Smooth muscle cell (in vitro differentiated cells): ENCODE measurements at regions not wholly inside any gene's neighbourhood (a gene's known extent, or its start where the extent isn't known, plus 50 kb on each side); places are given as distances from the start of the nearest gene placed in this dataset.

Experiments
- DNase-seq: peaks from one replicate; lab custom pipeline; 2025; ENCODE audit not compliant: unreplicated experiment; lab: John Stamatoyannopoulos, UW
- H2AFZ ChIP-seq: fragments of 200-600 bp; sonication (generic); 2 replicates; pipeline ENCODE4 v1.6.0; 2016; ENCODE audit warnings: antibody characterized with exemption, low read depth, mild to moderate bottlenecking
- H3F3A ChIP-seq: fragments of 200-600 bp; sonication (generic); 2 replicates; pipeline ENCODE4 v1.6.0; 2017; ENCODE audit warnings: antibody characterized with exemption, low read depth
- H3K27ac ChIP-seq: fragments of 200-600 bp; sonication (generic); 2 replicates; pipeline ENCODE4 v1.5.1; 2016; ENCODE audit warnings: low read depth, mild to moderate bottlenecking
- H3K27me3 ChIP-seq: fragments of 200-600 bp; sonication (generic); 2 replicates; pipeline ENCODE4 v1.6.1; 2016; ENCODE audit warnings: low read depth, mild to moderate bottlenecking
- H3K36me3 ChIP-seq: fragments of 200-600 bp; sonication (generic); 2 replicates; pipeline ENCODE4 v1.5.1; 2016; ENCODE audit warnings: low read depth
- H3K4me1 ChIP-seq: fragments of 200-600 bp; sonication (generic); 2 replicates; pipeline ENCODE4 v1.5.1; 2016; ENCODE audit warnings: low read depth
- H3K4me2 ChIP-seq: fragments of 200-600 bp; sonication (generic); 2 replicates; pipeline ENCODE4 v1.6.0; 2016; ENCODE audit warnings: mild to moderate bottlenecking
- H3K4me3 ChIP-seq: fragments of 200-600 bp; sonication (generic); 2 replicates; pipeline ENCODE4 v1.5.1; 2016; ENCODE audit warnings: mild to moderate bottlenecking
- H3K79me2 ChIP-seq: fragments of 200-600 bp; sonication (generic); 2 replicates; pipeline ENCODE4 v1.6.0; 2016; ENCODE audit warnings: low read depth, mild to moderate bottlenecking
- H3K9ac ChIP-seq: fragments of 200-600 bp; sonication (generic); 2 replicates; pipeline ENCODE4 v1.6.0; 2016; ENCODE audit warnings: low read depth
- H3K9me3 ChIP-seq: fragments of 200-600 bp; sonication (generic); replicated peaks from 2 replicates; pipeline ENCODE4 v1.5.1; 2016; ENCODE audit warnings: low read depth
- H4K20me1 ChIP-seq: fragments of 200-600 bp; sonication (generic); 2 replicates; pipeline ENCODE4 v1.6.0; 2016; ENCODE audit warnings: low read depth
- WGBS: methylation state at CpG from one replicate; pipeline ENCODE4 v1.1.7; 2016; ENCODE audit warnings: low lambda C conversion rate; 5-methylcytosine and 5-hydroxymethylcytosine counted together
- TF ChIP-seq, protein P1 (sequence below): fragments of 200-600 bp; sonication (generic); IDR thresholded peaks from 2 replicates; pipeline ENCODE4 v1.5.1; 2017; ENCODE audit warnings: borderline replicate concordance, mild to moderate bottlenecking, antibody characterized with exemption; ENCODE audit not compliant: insufficient read depth, poor library complexity, severe bottlenecking

- peaks cover 8% of the 10 kb centered on the region for H3K4me1 ChIP-seq
- H3K27ac ChIP-seq = no peak overlapping the region
- H3K79me2 ChIP-seq = no peaks in the 10 kb centered on the region
- no peak overlapping the region for H2AFZ ChIP-seq
- TF ChIP-seq, protein P1, sequence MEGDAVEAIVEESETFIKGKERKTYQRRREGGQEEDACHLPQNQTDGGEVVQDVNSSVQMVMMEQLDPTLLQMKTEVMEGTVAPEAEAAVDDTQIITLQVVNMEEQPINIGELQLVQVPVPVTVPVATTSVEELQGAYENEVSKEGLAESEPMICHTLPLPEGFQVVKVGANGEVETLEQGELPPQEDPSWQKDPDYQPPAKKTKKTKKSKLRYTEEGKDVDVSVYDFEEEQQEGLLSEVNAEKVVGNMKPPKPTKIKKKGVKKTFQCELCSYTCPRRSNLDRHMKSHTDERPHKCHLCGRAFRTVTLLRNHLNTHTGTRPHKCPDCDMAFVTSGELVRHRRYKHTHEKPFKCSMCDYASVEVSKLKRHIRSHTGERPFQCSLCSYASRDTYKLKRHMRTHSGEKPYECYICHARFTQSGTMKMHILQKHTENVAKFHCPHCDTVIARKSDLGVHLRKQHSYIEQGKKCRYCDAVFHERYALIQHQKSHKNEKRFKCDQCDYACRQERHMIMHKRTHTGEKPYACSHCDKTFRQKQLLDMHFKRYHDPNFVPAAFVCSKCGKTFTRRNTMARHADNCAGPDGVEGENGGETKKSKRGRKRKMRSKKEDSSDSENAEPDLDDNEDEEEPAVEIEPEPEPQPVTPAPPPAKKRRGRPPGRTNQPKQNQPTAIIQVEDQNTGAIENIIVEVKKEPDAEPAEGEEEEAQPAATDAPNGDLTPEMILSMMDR = no peak
- H3K27me3 ChIP-seq = peaks cover 36% of the 10 kb centered on the region
- no peaks in the 10 kb centered on the region for H4K20me1 ChIP-seq
- H3K9ac ChIP-seq = no peak overlapping the region
- 58% methylated on average over 6 of the region's 6 CpGs for WGBS
- DNase-seq = no peak
- H3F3A ChIP-seq = no peaks in the 10 kb centered on the region
- no peaks in the 10 kb centered on the region for H3K36me3 ChIP-seq
- H3K9me3 ChIP-seq = no peaks in the 10 kb centered on the region
- H3K4me3 ChIP-seq = no peak overlapping the region
- H3K4me2 ChIP-seq = no peak overlapping the region
Observed at GRCh38 chr12:114046236-114046998, 80.3 kb upstream of the RBM19 start.

DNA sequence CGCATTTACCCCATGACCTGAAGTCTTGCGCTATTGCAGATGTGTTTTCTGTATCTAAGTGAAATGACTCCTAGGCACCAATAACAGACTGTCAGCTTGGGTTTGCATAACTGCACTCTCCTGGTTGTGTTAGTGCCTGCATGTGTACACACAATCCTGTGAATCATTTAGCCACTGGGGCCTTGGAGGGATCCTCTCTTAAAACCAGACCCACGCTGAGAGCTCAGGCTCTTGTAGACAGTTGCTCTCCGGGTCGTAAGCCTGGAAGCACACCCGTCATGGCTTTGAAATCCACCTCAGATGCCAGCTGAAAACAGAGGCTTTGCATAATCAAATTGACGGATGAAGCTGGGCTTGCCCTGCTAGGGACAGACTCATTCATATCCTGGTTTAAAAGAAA lies 79.2 kb upstream of the RBM19 start:
- no peaks in the 10 kb centered on the region for H3K36me3 ChIP-seq
- H3K9ac ChIP-seq = no peak overlapping the region
- TF ChIP-seq, protein P1 = no peak
- H3K4me2 ChIP-seq = no peak overlapping the region
- no peak overlapping the region for H2AFZ ChIP-seq
- WGBS = 63% methylated on average over 7 of the region's 7 CpGs
- H3K27ac ChIP-seq = no peak overlapping the region
- peaks cover 47% of the 10 kb centered on the region for H3K27me3 ChIP-seq
- DNase-seq = no peak
- no peaks in the 10 kb centered on the region for H3K9me3 ChIP-seq
- H4K20me1 ChIP-seq = no peaks in the 10 kb centered on the region
- H3K4me3 ChIP-seq = no peak overlapping the region
- H3F3A ChIP-seq = no peaks in the 10 kb centered on the region
- peaks cover 8% of the 10 kb centered on the region for H3K4me1 ChIP-seq
- no peaks in the 10 kb centered on the region for H3K79me2 ChIP-seq

- no peak for DNase-seq
- Histone ChIP-seq H3K4me3 (no peak overlapping the region), H3K9me3 (no peaks in the 10 kb centered on the region), H2AFZ (no peak overlapping the region), H4K20me1 (no peaks in the 10 kb centered on the region), H3K9ac (no peak overlapping the region), H3K27ac (no peak overlapping the region), H3K79me2 (no peaks in the 10 kb centered on the region), H3K4me2 (no peak overlapping the region), H3K27me3 (peaks cover 46% of the 10 kb centered on the region), H3K36me3 (no peaks in the 10 kb centered on the region), H3K4me1 (peaks cover 4% of the 10 kb centered on the region), H3F3A (no peaks in the 10 kb centered on the region)
- 83% methylated on average over 1 of the region's 1 CpG for WGBS
- TF ChIP-seq, protein P1 = no peak
Observed at GRCh38 chr12:114041590-114041989, 75.5 kb upstream of the RBM19 start.

- Histone ChIP-seq H3K9ac (no peak overlapping the region), H3K36me3 (no peaks in the 10 kb centered on the region), H3F3A (no peaks in the 10 kb centered on the region), H3K9me3 (no peaks in the 10 kb centered on the region), H3K27ac (no peak overlapping the region), H3K4me3 (no peak overlapping the region), H3K4me2 (no peak overlapping the region), H2AFZ (no peak overlapping the region), H3K79me2 (no peaks in the 10 kb centered on the region), H4K20me1 (no peaks in the 10 kb centered on the region), H3K4me1 (no peaks in the 10 kb centered on the region), H3K27me3 (peaks cover 41% of the 10 kb centered on the region)
- TF ChIP-seq, protein P1 = no peak
- no peak for DNase-seq
- WGBS = 83% methylated on average over 6 of the region's 6 CpGs
Observed at GRCh38 chr12:114041136-114041535, 75.0 kb upstream of the RBM19 start.
